K562 (cell line): ENCODE measurements at regions not wholly inside any gene's neighbourhood (a gene's known extent, or its start where the extent isn't known, plus 50 kb on each side); places are given as distances from the start of the nearest gene placed in this dataset.

Experiments used
- ATAC-seq: fragments of 200-7000 bp; cut with Tn5 transposase; 3 replicates; pipeline ENCODE4 v1.9.1; 2020; ENCODE audit warnings: moderate library complexity
- BruUV-seq: library from RNA; stranded (reverse); fragments of 400-500 nt; replicated peaks from 2 replicates; lab custom pipeline; 2021; lab: Mats Ljungman, UMichigan
- CTCF ChIA-PET: fragments of 300-600 bp; formaldehyde crosslinking; extraction: SDS; loops from one replicate; lab custom pipeline; 2021; ENCODE audit warnings: low intra/inter-chr PET ratio; lab: Yijun Ruan, JAX
- POLR2A ChIA-PET: fragments of 300-600, 350-650 bp; sonication (Branson Sonifier 250); formaldehyde crosslinking; extraction: SDS; loops from one replicate; lab custom pipeline; 2021; ENCODE audit warnings: antibody characterized with exemption, inconsistent platforms; lab: Yijun Ruan, JAX
- DNase-seq, 4 experiments: peaks; one replicate each; pipeline versions ENCODE4 v3.0.0 to v3.0.0-alpha.2; 2011 to 2018; ENCODE audit warnings: low spot score in 3 of 4, mixed read lengths in 3 of 4; ENCODE audit errors: extremely low read depth in 1 of 4
- FAIRE-seq: peaks from 2 replicates; lab custom pipeline; 2011; peaks lifted over from hg19 to GRCh38; lab: Jason Lieb, UNC
- H2AFZ ChIP-seq: 2 replicates; pipeline ENCODE4 v1.6.0; 2011; ENCODE audit warnings: low read depth, low read length, control low read depth, inconsistent platforms
- H3K27ac ChIP-seq: fragments of 200-600 bp; 3 replicates; pipeline ENCODE4 v1.8.0; 2011; ENCODE audit warnings: low read depth, mild to moderate bottlenecking, control low read depth, inconsistent platforms, low read length, moderate library complexity, mixed read lengths; ENCODE audit errors: extremely low read depth
- H3K27me3 ChIP-seq, 2 experiments: fragments of 300-600 bp in 1 of 2; 2 replicates in 1 of 2; 3 replicates in 1 of 2; pipeline versions ENCODE4 v1.6.0 to v1.8.0; 2011; ENCODE audit warnings: inconsistent platforms in 2 of 2, low read length in 2 of 2, mild to moderate bottlenecking in 1 of 2, mixed read lengths in 1 of 2, moderate library complexity in 1 of 2; ENCODE audit not compliant: control insufficient read depth in 2 of 2, insufficient read depth in 2 of 2
- H3K36me3 ChIP-seq: fragments of 300-600 bp; 3 replicates; pipeline ENCODE4 v1.8.0; 2011; ENCODE audit warnings: mild to moderate bottlenecking, low read length, inconsistent platforms; ENCODE audit not compliant: control insufficient read depth, insufficient read depth
- H3K4me1 ChIP-seq, 2 experiments: fragments of 200-600 bp in 1 of 2; replicated peaks in 1 of 2; 2 replicates in 1 of 2; 3 replicates in 1 of 2; pipeline versions ENCODE4 v1.5.1 to v1.8.0; 2011; ENCODE audit warnings: inconsistent platforms in 2 of 2, low read length in 2 of 2, mild to moderate bottlenecking in 1 of 2, mixed read lengths in 1 of 2, moderate library complexity in 1 of 2; ENCODE audit not compliant: control insufficient read depth in 2 of 2, insufficient read depth in 2 of 2
- H3K4me2 ChIP-seq: 2 replicates; pipeline ENCODE4 v1.6.1; 2011; ENCODE audit warnings: low read length, control low read depth, inconsistent platforms, mixed read lengths; ENCODE audit not compliant: insufficient read depth
- H3K4me3 ChIP-seq: fragments of 200-600 bp; sonication (generic), shearing (Covaris generic); 2 replicates; pipeline ENCODE4 v1.5.1; 2016; ENCODE audit warnings: control low read depth, inconsistent platforms
- H3K79me2 ChIP-seq: fragments of 200-600 bp; 3 replicates; pipeline ENCODE4 v1.8.0; 2011; ENCODE audit warnings: low read length, inconsistent platforms; ENCODE audit not compliant: control insufficient read depth, insufficient read depth
- H3K9ac ChIP-seq, 2 experiments: 2 replicates each; pipeline versions ENCODE4 v1.6.0 to v1.6.1; 2011; ENCODE audit warnings: low read depth in 2 of 2, low read length in 2 of 2, control low read depth in 1 of 2, inconsistent platforms in 1 of 2, mild to moderate bottlenecking in 1 of 2, mixed read lengths in 1 of 2; ENCODE audit not compliant: insufficient read depth in 1 of 2
- H3K9me1 ChIP-seq: one replicate; pipeline ENCODE4 v1.6.0; 2011; ENCODE audit warnings: inconsistent platforms, mild to moderate bottlenecking, low read length, moderate library complexity; ENCODE audit not compliant: control insufficient read depth, insufficient read depth
- H3K9me3 ChIP-seq: replicated peaks from 2 replicates; pipeline ENCODE4 v1.5.1; 2011; ENCODE audit warnings: low read depth, low read length, inconsistent platforms; ENCODE audit not compliant: control insufficient read depth, insufficient read depth
- H4K20me1 ChIP-seq: replicated peaks from 2 replicates; pipeline ENCODE4 v1.6.1; 2011; ENCODE audit warnings: low read length, inconsistent platforms, mixed read lengths; ENCODE audit not compliant: control insufficient read depth, insufficient read depth
- HMG20A ChIP-seq: fragments of 450-650 bp; formaldehyde crosslinking; conservative IDR thresholded peaks from 2 replicates; pipeline ENCODE4 v1.4.0; 2020; ENCODE audit warnings: mild to moderate bottlenecking, mixed read lengths
- HSF4 ChIP-seq: fragments of 250-450 bp; sonication (Bioruptor Pico); IDR thresholded peaks from 2 replicates; pipeline ENCODE4 v2.1.2; 2022; ENCODE audit warnings: mild to moderate bottlenecking, moderate library complexity, borderline replicate concordance
- MBD2 ChIP-seq: sonication (generic); IDR thresholded peaks from 2 replicates; pipeline ENCODE4 v1.6.1; 2016; ENCODE audit warnings: low read depth, borderline replicate concordance
- NFYB ChIP-seq: IDR thresholded peaks from 2 replicates; pipeline ENCODE4 v1.6.1; 2011; ENCODE audit warnings: mild to moderate bottlenecking, moderate library complexity; ENCODE audit not compliant: insufficient read length; ENCODE audit errors: extremely low read depth
- ZC3H11A ChIP-seq: IDR thresholded peaks from 2 replicates; pipeline ENCODE4 v1.6.1; 2012; ENCODE audit warnings: low read depth, low read length, improper control_type of control experiment
- WGBS: fragments of 100-300 bp; shearing (Covaris generic); methylation state at CpG from one replicate; pipeline ENCODE4 v1.1.6; 2016; ENCODE audit warnings: low coverage, mixed read lengths; ENCODE audit not compliant: insufficient coverage; ENCODE audit errors: missing lambda C conversion rate; 5-methylcytosine and 5-hydroxymethylcytosine counted together
- in situ Hi-C: fragments of 300-500 bp; cut with MboI; formaldehyde crosslinking; loops from 4 replicates; pipeline ENCODE4 v1.15.0; 2018; ENCODE audit warnings: inconsistent platforms, mixed read lengths
- intact Hi-C: fragments of 100-400 bp; cut with micrococcal nuclease; formaldehyde crosslinking; loops from 2 replicates; pipeline ENCODE4 v1.14.2; 2022
- TF ChIP-seq, protein P1 (sequence below): sonication (generic); formaldehyde crosslinking; IDR thresholded peaks from 2 replicates; pipeline ENCODE4 v1.8.0; 2022; ENCODE audit warnings: mild to moderate bottlenecking, missing genetic modification reagents, borderline replicate concordance
- TF ChIP-seq, protein P2 (sequence below), 2 experiments: IDR thresholded peaks; 2 replicates each; pipeline ENCODE4 v1.6.1; 2011; ENCODE audit warnings: borderline replicate concordance in 1 of 2, control low read depth in 1 of 2, low read depth in 1 of 2, low read length in 1 of 2, mild to moderate bottlenecking in 1 of 2, mixed read lengths in 1 of 2, moderate library complexity in 1 of 2; ENCODE audit not compliant: insufficient read depth in 1 of 2, insufficient read length in 1 of 2, poor library complexity in 1 of 2, severe bottlenecking in 1 of 2; ENCODE audit errors: extremely low read depth in 1 of 2
- TF ChIP-seq, protein P3 (sequence below): fragments of 450-650 bp; IDR thresholded peaks from 2 replicates; pipeline ENCODE4 v1.6.1; 2018; ENCODE audit warnings: mild to moderate bottlenecking, low read depth; ENCODE audit not compliant: partially characterized antibody

DNA sequence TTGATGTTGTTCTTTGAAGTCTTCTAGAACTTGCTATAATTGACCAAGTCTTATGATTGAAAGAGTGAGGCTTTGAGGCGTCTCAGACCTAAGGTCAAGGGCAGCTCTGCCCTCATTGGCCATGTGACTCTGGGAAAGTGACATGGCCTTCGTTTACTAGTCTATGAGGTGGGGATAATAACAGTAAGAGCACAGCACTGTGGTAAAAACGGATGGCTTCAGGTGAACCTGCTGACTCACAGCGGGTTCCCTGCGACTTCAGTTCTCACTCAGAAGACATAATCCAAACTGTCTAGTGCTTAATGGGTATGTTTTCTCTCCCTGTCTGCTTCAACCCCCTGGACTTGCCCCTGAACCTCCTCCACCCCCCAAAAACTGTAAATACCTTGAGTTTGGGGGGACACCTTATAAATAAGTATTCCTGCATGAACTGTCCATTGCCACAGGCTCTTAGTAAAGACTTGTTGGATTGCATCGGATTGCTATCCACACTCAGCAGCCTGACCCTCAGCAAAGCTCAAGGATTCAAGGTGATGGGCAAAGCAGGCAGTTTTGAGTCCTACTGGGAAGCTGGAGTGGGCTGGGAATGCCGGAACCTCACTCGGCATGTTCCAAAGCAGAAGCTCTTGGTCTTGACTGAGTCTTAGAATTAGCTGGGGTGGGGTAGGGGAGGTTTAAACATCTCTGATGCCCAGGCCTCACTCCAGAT is 304.6 kb downstream of the KLF6 start:
- Histone ChIP-seq H4K20me1 (peaks cover 16% of the 10 kb centered on the region), H3K4me1 (peaks cover 0 to 3% of the 10 kb centered on the region in 2 experiments; a peak in 3 of 5 replicates), H3K27ac (no peak overlapping the region), H2AFZ (no peak overlapping the region), H3K27me3 (peaks cover 0 to 27% of the 10 kb centered on the region in 2 experiments; a peak in 4 of 5 replicates)
- no TSS peak for BruUV-seq
- no peak for ATAC-seq
- intact Hi-C loops, result no loop called here
- TF ChIP-seq, protein P1, sequence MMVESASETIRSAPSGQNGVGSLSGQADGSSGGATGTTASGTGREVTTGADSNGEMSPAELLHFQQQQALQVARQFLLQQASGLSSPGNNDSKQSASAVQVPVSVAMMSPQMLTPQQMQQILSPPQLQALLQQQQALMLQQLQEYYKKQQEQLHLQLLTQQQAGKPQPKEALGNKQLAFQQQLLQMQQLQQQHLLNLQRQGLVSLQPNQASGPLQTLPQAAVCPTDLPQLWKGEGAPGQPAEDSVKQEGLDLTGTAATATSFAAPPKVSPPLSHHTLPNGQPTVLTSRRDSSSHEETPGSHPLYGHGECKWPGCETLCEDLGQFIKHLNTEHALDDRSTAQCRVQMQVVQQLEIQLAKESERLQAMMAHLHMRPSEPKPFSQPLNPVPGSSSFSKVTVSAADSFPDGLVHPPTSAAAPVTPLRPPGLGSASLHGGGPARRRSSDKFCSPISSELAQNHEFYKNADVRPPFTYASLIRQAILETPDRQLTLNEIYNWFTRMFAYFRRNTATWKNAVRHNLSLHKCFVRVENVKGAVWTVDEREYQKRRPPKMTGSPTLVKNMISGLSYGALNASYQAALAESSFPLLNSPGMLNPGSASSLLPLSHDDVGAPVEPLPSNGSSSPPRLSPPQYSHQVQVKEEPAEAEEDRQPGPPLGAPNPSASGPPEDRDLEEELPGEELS (CRISPR knock-in tag), result no peak
- TF ChIP-seq ZC3H11A, result no peak
- TF ChIP-seq HSF4 (CRISPR knock-in tag), result no peak
- no peak for TF ChIP-seq NFYB
- no peak for TF ChIP-seq HMG20A (CRISPR knock-in tag)
- TF ChIP-seq, protein P2, sequence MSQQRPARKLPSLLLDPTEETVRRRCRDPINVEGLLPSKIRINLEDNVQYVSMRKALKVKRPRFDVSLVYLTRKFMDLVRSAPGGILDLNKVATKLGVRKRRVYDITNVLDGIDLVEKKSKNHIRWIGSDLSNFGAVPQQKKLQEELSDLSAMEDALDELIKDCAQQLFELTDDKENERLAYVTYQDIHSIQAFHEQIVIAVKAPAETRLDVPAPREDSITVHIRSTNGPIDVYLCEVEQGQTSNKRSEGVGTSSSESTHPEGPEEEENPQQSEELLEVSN (IDR thresholded peaks at IDR 0.05; ENCODE audit: borderline replicate concordance in 1 of 2, extremely low read depth in 1 of 2, insufficient read depth in 1 of 2, insufficient read length in 1 of 2, low read depth in 1 of 2, low read length in 1 of 2, poor library complexity in 1 of 2, severe bottlenecking in 1 of 2), result no peak
- no peak for TF ChIP-seq MBD2
- TF ChIP-seq, protein P3, sequence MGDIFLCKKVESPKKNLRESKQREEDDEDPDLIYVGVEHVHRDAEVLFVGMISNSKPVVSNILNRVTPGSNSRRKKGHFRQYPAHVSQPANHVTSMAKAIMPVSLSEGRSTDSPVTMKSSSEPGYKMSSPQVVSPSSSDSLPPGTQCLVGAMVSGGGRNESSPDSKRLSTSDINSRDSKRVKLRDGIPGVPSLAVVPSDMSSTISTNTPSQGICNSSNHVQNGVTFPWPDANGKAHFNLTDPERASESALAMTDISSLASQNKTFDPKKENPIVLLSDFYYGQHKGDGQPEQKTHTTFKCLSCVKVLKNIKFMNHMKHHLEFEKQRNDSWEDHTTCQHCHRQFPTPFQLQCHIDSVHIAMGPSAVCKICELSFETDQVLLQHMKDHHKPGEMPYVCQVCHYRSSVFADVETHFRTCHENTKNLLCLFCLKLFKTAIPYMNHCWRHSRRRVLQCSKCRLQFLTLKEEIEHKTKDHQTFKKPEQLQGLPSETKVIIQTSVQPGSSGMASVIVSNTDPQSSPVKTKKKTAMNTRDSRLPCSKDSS, result no peak
- TF ChIP-seq, all 486 proteins: peak for 0
- H3K4me3 ChIP-seq, result no peak overlapping the region
- no peaks in the 10 kb centered on the region for H3K36me3 ChIP-seq
- DNase-seq (no peak), FAIRE-seq (no peak)
- ChIA-PET POLR2A (no interaction called here), CTCF (no interaction called here)
- 14% methylated on average over 8 of the region's 8 CpGs for WGBS
- no peak overlapping the region for H3K4me2 ChIP-seq
- H3K9me3 ChIP-seq, result no peaks in the 10 kb centered on the region
- peaks cover 3% of the 10 kb centered on the region for H3K9me1 ChIP-seq
- H3K9ac ChIP-seq, result no peak overlapping the region
- H3K79me2 ChIP-seq, result no peaks in the 10 kb centered on the region
- in situ Hi-C loops, result no loop called here
